ENCODE measurements at regions not wholly inside any gene's neighbourhood (a gene's known extent, or its start where the extent isn't known, plus 50 kb on each side); places are given as distances from the start of the nearest gene placed in this dataset.

DNA sequence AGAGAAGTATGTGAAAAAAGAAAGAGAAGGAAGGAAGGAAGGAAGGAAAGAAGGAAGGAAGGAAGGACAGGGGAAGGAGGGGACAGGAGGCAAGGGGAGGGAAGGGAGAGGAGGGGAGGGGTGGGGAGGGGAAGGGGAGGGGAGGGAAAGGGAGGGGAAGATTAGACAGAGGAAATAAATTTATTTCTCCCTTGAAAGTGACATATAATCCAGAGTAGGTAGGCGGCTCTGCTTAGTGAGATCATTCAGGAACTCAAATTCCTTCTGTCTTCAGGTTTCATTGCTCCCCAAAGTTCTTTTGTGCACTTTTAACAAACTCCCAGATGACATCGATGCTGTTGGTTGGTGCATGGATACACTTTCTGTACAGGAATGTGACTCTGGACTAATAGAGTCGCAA lies 594.7 kb upstream of the STEAP1 start:
- no peak for TF ChIP-seq POLR2AphosphoS5 (IDR thresholded peaks at IDR 0.05; ENCODE audit: low read depth)
- TF ChIP-seq, protein P1, sequence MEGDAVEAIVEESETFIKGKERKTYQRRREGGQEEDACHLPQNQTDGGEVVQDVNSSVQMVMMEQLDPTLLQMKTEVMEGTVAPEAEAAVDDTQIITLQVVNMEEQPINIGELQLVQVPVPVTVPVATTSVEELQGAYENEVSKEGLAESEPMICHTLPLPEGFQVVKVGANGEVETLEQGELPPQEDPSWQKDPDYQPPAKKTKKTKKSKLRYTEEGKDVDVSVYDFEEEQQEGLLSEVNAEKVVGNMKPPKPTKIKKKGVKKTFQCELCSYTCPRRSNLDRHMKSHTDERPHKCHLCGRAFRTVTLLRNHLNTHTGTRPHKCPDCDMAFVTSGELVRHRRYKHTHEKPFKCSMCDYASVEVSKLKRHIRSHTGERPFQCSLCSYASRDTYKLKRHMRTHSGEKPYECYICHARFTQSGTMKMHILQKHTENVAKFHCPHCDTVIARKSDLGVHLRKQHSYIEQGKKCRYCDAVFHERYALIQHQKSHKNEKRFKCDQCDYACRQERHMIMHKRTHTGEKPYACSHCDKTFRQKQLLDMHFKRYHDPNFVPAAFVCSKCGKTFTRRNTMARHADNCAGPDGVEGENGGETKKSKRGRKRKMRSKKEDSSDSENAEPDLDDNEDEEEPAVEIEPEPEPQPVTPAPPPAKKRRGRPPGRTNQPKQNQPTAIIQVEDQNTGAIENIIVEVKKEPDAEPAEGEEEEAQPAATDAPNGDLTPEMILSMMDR (conservative IDR thresholded peaks at IDR 0.05; ENCODE audit: low read depth in 2 of 2) = no peak
